GM19035 (cell line): ENCODE measurements at regions not wholly inside any gene's neighbourhood (a gene's known extent, or its start where the extent isn't known, plus 50 kb on each side); places are given as distances from the start of the nearest gene placed in this dataset.
"Not testable (repeated sequence)": the region's sequence is repeated elsewhere in the genome, so short reads cannot be mapped to it uniquely, and the experiment has no call there.

ENCODE experiments used
- ATAC-seq: cut with Tn5 transposase; IDR thresholded peaks from one replicate; pipeline ENCODE4 v1.9.1; 2021; ENCODE audit not compliant: unreplicated experiment

GRCh38 chr1:190000365-190000872, 477.2 kb downstream of the BRINP3 start:
- ATAC-seq: no peak

GRCh38 chr1:190001187-190001586, 476.5 kb downstream of the BRINP3 start:
- ATAC-seq: no peak

- no peak for ATAC-seq
These were observed 474.3 kb downstream of the BRINP3 start for GRCh38 chr1:190003376-190003775.

- ATAC-seq: no peak
These were observed 466.1 kb downstream of the BRINP3 start for GRCh38 chr1:190011585-190011984.

- not testable (repeated sequence) for ATAC-seq
These were observed 458.5 kb downstream of the BRINP3 start for GRCh38 chr1:190019151-190019550.

GRCh38 chr1:190019717-190020116, 457.9 kb downstream of the BRINP3 start:
- no peak for ATAC-seq

GRCh38 chr1:190022709-190023108, 455.0 kb downstream of the BRINP3 start:
- ATAC-seq: peak; percentile 64

- no peak for ATAC-seq
These were observed 448.2 kb downstream of the BRINP3 start for GRCh38 chr1:190029441-190029840.

- ATAC-seq: no peak
These were observed 434.0 kb downstream of the BRINP3 start for GRCh38 chr1:190043655-190044054.

- ATAC-seq: no peak
These were observed 431.4 kb downstream of the BRINP3 start for GRCh38 chr1:190046231-190046630.
